CD14-positive monocyte (primary cell): ENCODE measurements at regions not wholly inside any gene's neighbourhood (a gene's known extent, or its start where the extent isn't known, plus 50 kb on each side); places are given as distances from the start of the nearest gene placed in this dataset.
"Not testable (repeated sequence)": the region's sequence is repeated elsewhere in the genome, so short reads cannot be mapped to it uniquely, and the experiment has no call there.

Experiments used
- DNase-seq, 3 donors: peaks; one replicate each; pipeline ENCODE4 v3.0.0-alpha.2; 2011 to 2022
- H2AFZ ChIP-seq: 2 replicates; pipeline ENCODE4 v1.6.0; 2012; ENCODE audit warnings: mild to moderate bottlenecking, low read depth, low read length, inconsistent platforms; ENCODE audit not compliant: insufficient read depth, poor library complexity, severe bottlenecking
- H3K27ac ChIP-seq, 2 donors: 1 replicate in 1 of 2; 2 replicates in 1 of 2; pipeline ENCODE4 v1.5.1; 2012 to 2013; ENCODE audit warnings: low read length in 2 of 2, control low read depth in 1 of 2, inconsistent platforms in 1 of 2, low read depth in 1 of 2, mild to moderate bottlenecking in 1 of 2
- H3K27me3 ChIP-seq, 2 donors: one replicate each; pipeline versions ENCODE4 v1.6.0 to v1.6.1; 2011 to 2013; ENCODE audit warnings: low read length in 2 of 2; ENCODE audit not compliant: control insufficient read depth in 2 of 2, insufficient read depth in 2 of 2
- H3K36me3 ChIP-seq, 2 donors: replicated peaks in 1 of 2; 1 replicate in 1 of 2; 2 replicates in 1 of 2; pipeline versions ENCODE4 v1.5.1 to v1.6.1; 2012 to 2013; ENCODE audit warnings: low read length in 2 of 2, control low read depth in 1 of 2, inconsistent platforms in 1 of 2, mild to moderate bottlenecking in 1 of 2; ENCODE audit not compliant: insufficient read depth in 2 of 2, control insufficient read depth in 1 of 2
- H3K4me1 ChIP-seq, 2 donors: 1 replicate in 1 of 2; 2 replicates in 1 of 2; pipeline versions ENCODE4 v1.5.1 to v1.6.1; 2012 to 2013; ENCODE audit warnings: low read length in 2 of 2, control low read depth in 1 of 2, inconsistent platforms in 1 of 2, mild to moderate bottlenecking in 1 of 2, moderate library complexity in 1 of 2; ENCODE audit not compliant: insufficient read depth in 2 of 2, control insufficient read depth in 1 of 2
- H3K4me2 ChIP-seq: replicated peaks from 2 replicates; pipeline ENCODE3; 2012; ENCODE audit warnings: low read length, moderate library complexity, mild to moderate bottlenecking; ENCODE audit not compliant: poor library complexity, severe bottlenecking; ENCODE audit errors: extremely low read depth
- H3K4me3 ChIP-seq, 3 experiments: fragments of 200-600 bp in 1 of 3; sonication (generic) in 1 of 3; replicated peaks in 1 of 3; 1 replicate in 2 of 3; 2 replicates in 1 of 3; pipeline ENCODE4 v1.5.1; 2011 to 2013; ENCODE audit warnings: low read length in 3 of 3, mild to moderate bottlenecking in 3 of 3, control low read depth in 2 of 3, low read depth in 2 of 3, inconsistent platforms in 1 of 3, moderate library complexity in 1 of 3
- H3K79me2 ChIP-seq: 2 replicates; pipeline ENCODE4 v1.6.0; 2012; ENCODE audit warnings: mild to moderate bottlenecking, control low read depth, inconsistent platforms, low read length, moderate library complexity; ENCODE audit not compliant: insufficient read depth
- H3K9ac ChIP-seq: 2 replicates; pipeline ENCODE4 v1.6.0; 2017; ENCODE audit warnings: low read length, mild to moderate bottlenecking; ENCODE audit not compliant: insufficient read depth, poor library complexity, severe bottlenecking
- H3K9me3 ChIP-seq, 2 donors: replicated peaks in 1 of 2; 1 replicate in 1 of 2; 2 replicates in 1 of 2; pipeline versions ENCODE4 v1.5.1 to v1.6.1; 2012 to 2013; ENCODE audit warnings: low read length in 2 of 2, control low read depth in 1 of 2; ENCODE audit not compliant: control insufficient read depth in 1 of 2, insufficient read depth in 1 of 2
- H4K20me1 ChIP-seq: 2 replicates; pipeline ENCODE4 v1.6.0; 2012; ENCODE audit warnings: mild to moderate bottlenecking, low read length, control low read depth, moderate library complexity; ENCODE audit not compliant: insufficient read depth
- H3K27ac Mint-ChIP-seq, 7 donors: one replicate each; pipeline ENCODE4 v1.8.0; 2020; ENCODE audit warnings: mild to moderate bottlenecking in 7 of 7, mixed read lengths in 7 of 7, moderate library complexity in 6 of 7, inconsistent platforms in 2 of 7
- H3K27me3 Mint-ChIP-seq, 3 donors: one replicate each; pipeline ENCODE4 v1.8.0; 2021 to 2022; ENCODE audit warnings: low read depth in 3 of 3, mild to moderate bottlenecking in 3 of 3, mixed read lengths in 3 of 3, moderate library complexity in 3 of 3, inconsistent platforms in 1 of 3
- H3K36me3 Mint-ChIP-seq, 2 donors: one replicate each; pipeline ENCODE4 v1.8.0; 2020; ENCODE audit warnings: mixed read lengths in 2 of 2, inconsistent platforms in 1 of 2, mild to moderate bottlenecking in 1 of 2
- H3K4me1 Mint-ChIP-seq: one replicate; pipeline ENCODE4 v1.8.0; 2020; ENCODE audit warnings: mild to moderate bottlenecking, mixed read lengths
- H3K4me3 Mint-ChIP-seq, 2 donors: one replicate each; pipeline ENCODE4 v1.8.0; 2020; ENCODE audit warnings: mild to moderate bottlenecking in 2 of 2, mixed read lengths in 2 of 2, moderate library complexity in 1 of 2
- H3K9me3 Mint-ChIP-seq, 7 donors: one replicate each; pipeline ENCODE4 v1.8.0; 2020 to 2022; ENCODE audit warnings: mixed read lengths in 7 of 7, mild to moderate bottlenecking in 6 of 7, moderate library complexity in 6 of 7, inconsistent platforms in 2 of 7
- WGBS: methylation state at CpG from one replicate; pipeline ENCODE4 v1.1.5; 2013; ENCODE audit warnings: missing lambda C conversion rate; ENCODE audit not compliant: insufficient coverage; 5-methylcytosine and 5-hydroxymethylcytosine counted together
- intact Hi-C, 2 donors: fragments of 100-400 bp; cut with micrococcal nuclease; formaldehyde crosslinking; loops; one replicate each; pipeline versions ENCODE4 v1.15.0 to v1.15.1; 2023

- 100% methylated on average over 2 of the region's 4 CpGs for WGBS
- not testable (repeated sequence) for H3K79me2 ChIP-seq, H3K4me3 Mint-ChIP-seq
Observed at GRCh38 chr9:39009743-39010142, 278.2 kb downstream of the CNTNAP3 start.

GRCh38 chr9:39009343-39009742 lies 278.6 kb downstream of the CNTNAP3 start:
- H3K4me1 ChIP-seq, H3K4me1 Mint-ChIP-seq, H3K79me2 ChIP-seq, H2AFZ ChIP-seq, H3K9ac ChIP-seq, H4K20me1 ChIP-seq, H3K4me3 Mint-ChIP-seq, H3K36me3 Mint-ChIP-seq, H3K9me3 Mint-ChIP-seq, H3K27ac Mint-ChIP-seq, H3K4me3 ChIP-seq, DNase-seq, H3K36me3 ChIP-seq, H3K27me3 Mint-ChIP-seq, H3K9me3 ChIP-seq, H3K4me2 ChIP-seq, H3K27me3 ChIP-seq, intact Hi-C loops, H3K27ac ChIP-seq: not testable (repeated sequence)

More at GRCh38 chr9:39009743-39010142, 278.2 kb downstream of the CNTNAP3 start:
- H3K4me2 ChIP-seq, H3K4me3 ChIP-seq, H4K20me1 ChIP-seq, DNase-seq, H3K9me3 ChIP-seq, H3K4me1 ChIP-seq, H3K9me3 Mint-ChIP-seq, H3K36me3 ChIP-seq, H3K36me3 Mint-ChIP-seq, H3K4me1 Mint-ChIP-seq, H3K27me3 ChIP-seq, H3K9ac ChIP-seq, H2AFZ ChIP-seq, H3K27me3 Mint-ChIP-seq, intact Hi-C loops, H3K27ac ChIP-seq, H3K27ac Mint-ChIP-seq: not testable (repeated sequence)

- H3K4me3 ChIP-seq, H3K9me3 Mint-ChIP-seq, H3K4me1 Mint-ChIP-seq, H3K4me1 ChIP-seq, H3K27me3 ChIP-seq, intact Hi-C loops, H3K36me3 ChIP-seq, H3K27me3 Mint-ChIP-seq, H3K36me3 Mint-ChIP-seq, H3K9me3 ChIP-seq, H3K4me3 Mint-ChIP-seq, H3K9ac ChIP-seq, H3K4me2 ChIP-seq, H3K27ac Mint-ChIP-seq, H3K79me2 ChIP-seq, H3K27ac ChIP-seq, H2AFZ ChIP-seq, H4K20me1 ChIP-seq, DNase-seq: not testable (repeated sequence)
- WGBS, result 100% methylated on average over 1 of the region's 2 CpGs
Observed at GRCh38 chr9:39008907-39009306, 279.1 kb downstream of the CNTNAP3 start.

GRCh38 chr9:39005736-39006135 lies 282.2 kb downstream of the CNTNAP3 start:
- H3K36me3 ChIP-seq, H3K27me3 ChIP-seq, H3K4me2 ChIP-seq, H3K27ac Mint-ChIP-seq, intact Hi-C loops, H3K9ac ChIP-seq, H3K4me3 Mint-ChIP-seq, DNase-seq, H3K4me1 ChIP-seq, H3K27me3 Mint-ChIP-seq, H3K9me3 ChIP-seq, H3K4me1 Mint-ChIP-seq, H3K4me3 ChIP-seq, H3K79me2 ChIP-seq, H3K36me3 Mint-ChIP-seq, H4K20me1 ChIP-seq, H2AFZ ChIP-seq, H3K27ac ChIP-seq: not testable (repeated sequence)
- peaks cover 2 to 11% (median 7%) of the 10 kb centered on the region in 7 donors for H3K9me3 Mint-ChIP-seq
